Brain microvascular endothelial cell (primary cell): ENCODE measurements at regions not wholly inside any gene's neighbourhood (a gene's known extent, or its start where the extent isn't known, plus 50 kb on each side); places are given as distances from the start of the nearest gene placed in this dataset.
"Not testable (repeated sequence)": the region's sequence is repeated elsewhere in the genome, so short reads cannot be mapped to it uniquely, and the experiment has no call there.

Source experiments
- DNase-seq: peaks from one replicate; pipeline ENCODE4 v3.0.0-alpha.2; 2020
- H3K27ac ChIP-seq: fragments of 250-450 bp; sonication (Bioruptor Pico); 2 replicates; pipeline ENCODE4 v1.5.1; 2020; ENCODE audit warnings: mild to moderate bottlenecking, moderate library complexity
- H3K27me3 ChIP-seq: fragments of 250-450 bp; sonication (Bioruptor Pico); replicated peaks from 2 replicates; pipeline ENCODE4 v1.5.1; 2020; ENCODE audit warnings: mild to moderate bottlenecking
- H3K36me3 ChIP-seq: fragments of 250-450 bp; sonication (Bioruptor Pico); replicated peaks from 2 replicates; pipeline ENCODE4 v1.5.1; 2020; ENCODE audit warnings: mild to moderate bottlenecking
- H3K4me3 ChIP-seq: 2 replicates; pipeline ENCODE4 v1.5.1; 2011; ENCODE audit warnings: low read depth, mild to moderate bottlenecking, control low read depth, low read length, moderate library complexity
- in situ Hi-C: cut with HindIII; loops from 2 replicates; pipeline ENCODE4 v1.10.0; 2017; ENCODE audit warnings: low sequenced_read_pairs, low pct_ligation_motif_present
- TF ChIP-seq, protein P1 (sequence below): IDR thresholded peaks from 2 replicates; pipeline ENCODE4 v1.5.1; 2011; ENCODE audit warnings: low read depth, mild to moderate bottlenecking, moderate library complexity, low read length, control low read depth, inconsistent platforms; ENCODE audit errors: missing control alignments

DNA sequence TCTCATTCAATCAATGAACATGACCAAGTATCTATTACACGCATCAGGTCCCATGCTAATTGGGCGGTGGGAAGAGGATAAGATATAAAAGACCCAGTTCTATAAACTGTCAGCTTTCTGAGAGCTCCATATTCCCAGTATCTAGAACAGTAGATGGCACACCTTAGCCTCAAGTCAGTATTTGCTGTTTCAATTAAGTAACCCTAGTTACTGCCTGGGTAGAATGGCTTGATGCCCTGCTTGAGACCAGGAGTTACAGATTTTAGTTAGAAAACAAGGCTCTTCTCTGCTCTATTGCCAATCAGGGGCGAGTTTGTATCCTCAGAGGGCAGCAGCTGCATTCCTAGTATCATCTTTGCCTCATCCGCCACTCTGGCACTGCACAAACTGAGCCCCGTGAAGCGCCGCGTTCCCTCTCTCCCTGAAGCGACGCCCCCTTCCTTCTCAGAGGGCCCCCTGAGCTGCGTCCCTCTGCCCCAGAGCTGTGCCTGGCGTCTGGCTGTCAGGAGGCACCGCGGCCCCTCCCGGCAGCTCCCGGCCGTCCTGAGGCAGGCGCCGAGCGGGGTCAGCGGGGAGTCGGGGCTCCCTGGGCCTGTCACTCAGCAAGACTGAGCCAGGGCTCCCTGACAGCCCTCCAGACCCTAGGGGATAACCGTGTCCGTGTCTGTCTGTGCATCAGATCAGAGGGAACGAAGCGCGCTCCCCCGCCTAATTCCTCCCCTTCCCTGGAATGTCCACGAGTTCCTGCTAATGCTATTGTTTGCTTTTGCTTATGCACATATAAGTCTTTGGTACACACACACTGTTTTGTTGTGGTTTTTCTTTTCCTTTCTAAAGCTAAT lies 212.4 kb upstream of the TTC29 start:
- H3K36me3 ChIP-seq, result no peaks in the 10 kb centered on the region
- DNase-seq, result peak; percentile 61
- TF ChIP-seq, protein P1, sequence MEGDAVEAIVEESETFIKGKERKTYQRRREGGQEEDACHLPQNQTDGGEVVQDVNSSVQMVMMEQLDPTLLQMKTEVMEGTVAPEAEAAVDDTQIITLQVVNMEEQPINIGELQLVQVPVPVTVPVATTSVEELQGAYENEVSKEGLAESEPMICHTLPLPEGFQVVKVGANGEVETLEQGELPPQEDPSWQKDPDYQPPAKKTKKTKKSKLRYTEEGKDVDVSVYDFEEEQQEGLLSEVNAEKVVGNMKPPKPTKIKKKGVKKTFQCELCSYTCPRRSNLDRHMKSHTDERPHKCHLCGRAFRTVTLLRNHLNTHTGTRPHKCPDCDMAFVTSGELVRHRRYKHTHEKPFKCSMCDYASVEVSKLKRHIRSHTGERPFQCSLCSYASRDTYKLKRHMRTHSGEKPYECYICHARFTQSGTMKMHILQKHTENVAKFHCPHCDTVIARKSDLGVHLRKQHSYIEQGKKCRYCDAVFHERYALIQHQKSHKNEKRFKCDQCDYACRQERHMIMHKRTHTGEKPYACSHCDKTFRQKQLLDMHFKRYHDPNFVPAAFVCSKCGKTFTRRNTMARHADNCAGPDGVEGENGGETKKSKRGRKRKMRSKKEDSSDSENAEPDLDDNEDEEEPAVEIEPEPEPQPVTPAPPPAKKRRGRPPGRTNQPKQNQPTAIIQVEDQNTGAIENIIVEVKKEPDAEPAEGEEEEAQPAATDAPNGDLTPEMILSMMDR, result no peak
- H3K27ac ChIP-seq, result peak overlapping the region; percentile 65
- H3K27me3 ChIP-seq, result no peaks in the 10 kb centered on the region
- peak overlapping the region; percentile 62 for H3K4me3 ChIP-seq
- in situ Hi-C loops, result no loop called here

DNA sequence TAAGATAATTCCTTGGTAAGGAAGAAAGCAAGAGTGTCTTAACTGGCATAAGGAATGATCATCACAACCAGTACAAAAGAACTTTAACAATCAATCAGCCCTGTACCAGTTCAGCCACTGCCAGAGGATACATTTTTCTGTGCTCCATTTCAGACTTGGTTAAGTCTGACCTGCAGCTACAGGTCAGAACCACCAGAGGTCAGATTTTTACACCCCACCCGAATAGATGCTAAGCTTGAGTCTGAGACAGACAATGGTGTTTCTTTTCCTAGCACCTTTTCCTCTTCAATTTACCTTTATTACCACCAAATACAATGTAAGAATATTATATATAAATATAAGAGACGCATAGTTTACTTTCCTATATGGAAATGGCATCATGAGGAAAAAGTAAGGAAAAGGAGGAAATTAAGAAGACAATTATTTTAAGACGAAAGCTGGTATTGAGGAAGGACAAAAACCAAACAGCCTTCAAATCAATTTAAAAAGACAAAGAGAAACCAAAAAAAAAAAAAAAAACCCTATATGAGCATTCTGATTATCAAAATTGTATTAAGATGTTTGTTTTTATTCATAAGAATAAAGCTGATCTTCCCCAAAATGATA lies 215.3 kb upstream of the TTC29 start:
- H3K36me3 ChIP-seq, result no peaks in the 10 kb centered on the region
- peak overlapping the region; percentile 30 for H3K27ac ChIP-seq
- no peaks in the 10 kb centered on the region for H3K27me3 ChIP-seq
- TF ChIP-seq, protein P1, result peak; percentile 87
- no peak overlapping the region for H3K4me3 ChIP-seq
- DNase-seq, result peak; percentile 73
- in situ Hi-C loops, result no loop called here

DNA sequence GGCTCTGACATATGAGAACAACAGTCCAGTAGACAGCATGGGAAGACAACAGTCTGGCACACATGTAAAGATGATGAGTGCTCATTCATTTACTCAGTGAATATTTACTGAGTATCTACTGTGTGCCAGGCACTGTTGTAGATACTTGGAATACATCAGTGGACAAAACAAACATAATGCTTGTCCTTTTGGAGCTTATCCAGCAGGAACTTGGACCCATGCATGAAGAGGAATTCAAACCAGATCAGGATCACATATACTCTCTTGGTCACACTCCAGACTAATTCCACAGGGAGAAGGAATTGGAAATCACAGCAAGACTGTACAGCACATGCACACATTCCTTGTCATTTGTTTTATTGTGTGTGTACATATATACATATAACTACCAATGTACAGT lies 217.6 kb upstream of the TTC29 start:
- in situ Hi-C loops, result no loop called here
- TF ChIP-seq, protein P1, result no peak

DNA sequence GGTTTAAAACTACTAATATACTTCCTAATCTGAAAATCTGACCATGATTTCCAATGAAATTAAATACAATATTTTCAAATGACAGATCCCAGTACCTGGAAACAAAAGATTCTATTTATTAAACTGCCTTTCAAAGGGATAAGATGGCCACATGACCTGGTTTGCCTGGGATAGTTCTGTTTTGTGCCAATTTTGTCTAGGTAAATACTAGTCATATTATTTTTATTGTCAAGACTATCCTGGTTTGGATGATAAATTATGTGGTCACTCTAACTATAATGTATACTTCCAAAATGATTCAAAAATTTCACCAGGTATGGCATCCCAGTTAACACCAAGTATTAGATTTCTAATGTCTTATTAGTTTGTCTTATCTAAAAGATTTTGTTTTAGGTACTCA lies 222.5 kb upstream of the TTC29 start:
- H3K4me3 ChIP-seq, result not testable (repeated sequence)

More for the DNA sequence above, 217.6 kb upstream of the TTC29 start:
- H3K4me3 ChIP-seq, result no peak overlapping the region
- no peak for DNase-seq
- H3K36me3 ChIP-seq, result no peaks in the 10 kb centered on the region
- no peaks in the 10 kb centered on the region for H3K27me3 ChIP-seq
- H3K27ac ChIP-seq, result no peak overlapping the region

DNA sequence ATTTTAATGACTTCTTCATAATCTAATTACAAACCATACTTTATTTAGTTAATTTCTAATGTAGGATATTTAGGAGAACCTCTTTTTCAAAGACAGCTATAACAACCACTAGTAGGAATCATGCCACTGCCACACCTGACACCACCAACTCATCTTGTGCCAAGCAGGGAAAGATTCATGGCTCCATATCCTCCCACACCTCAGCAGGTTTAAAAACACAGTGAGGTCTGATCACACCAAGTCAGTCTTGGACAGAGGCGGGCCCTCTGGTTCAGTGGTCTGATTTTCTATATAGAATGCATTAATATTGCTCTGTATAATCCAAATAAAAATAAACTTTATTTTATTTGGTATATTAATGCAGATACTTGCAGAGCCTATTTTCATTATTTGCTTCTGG lies 227.7 kb upstream of the TTC29 start:
- Histone ChIP-seq H3K27me3 (no peaks in the 10 kb centered on the region), H3K36me3 (no peaks in the 10 kb centered on the region), H3K4me3 (no peak overlapping the region), H3K27ac (no peak overlapping the region)
- DNase-seq, result no peak
- in situ Hi-C loops, result no loop called here
- TF ChIP-seq, protein P1, result no peak

More for the DNA sequence above, 222.5 kb upstream of the TTC29 start:
- DNase-seq, H3K27ac ChIP-seq, H3K27me3 ChIP-seq, in situ Hi-C loops, H3K36me3 ChIP-seq: not testable (repeated sequence)

DNA sequence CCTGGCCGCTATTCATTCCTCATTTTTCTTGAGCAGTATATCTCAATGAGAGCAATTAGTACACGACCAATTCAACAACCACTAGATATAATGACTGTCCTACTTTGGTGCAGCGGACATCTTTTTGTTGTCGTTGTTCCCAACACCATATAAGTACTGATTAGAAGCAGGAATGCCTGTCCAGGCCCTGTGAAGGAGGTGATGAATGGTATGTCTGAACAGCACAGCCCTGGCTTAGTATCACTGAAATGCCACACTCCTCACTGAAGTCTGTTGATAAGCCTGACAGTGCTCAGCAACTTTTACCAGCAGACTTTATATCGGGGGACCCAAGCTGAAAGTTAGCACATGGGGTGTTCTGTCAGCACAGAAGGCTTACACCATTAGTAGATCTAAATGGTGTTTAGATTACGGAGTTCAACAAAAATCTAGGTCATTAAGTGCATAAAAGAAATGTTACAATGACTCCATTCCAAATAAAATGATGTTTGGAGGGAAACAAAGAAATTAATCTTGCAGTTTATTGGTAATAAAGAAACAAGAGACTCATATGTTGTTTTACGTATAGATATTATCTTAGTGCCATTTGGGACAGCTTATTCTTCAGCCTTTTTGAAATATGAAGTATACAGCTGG lies 228.3 kb upstream of the TTC29 start:
- Histone ChIP-seq H3K27me3 (no peaks in the 10 kb centered on the region), H3K27ac (no peak overlapping the region), H3K36me3 (no peaks in the 10 kb centered on the region), H3K4me3 (no peak overlapping the region)
- DNase-seq, result no peak
- TF ChIP-seq, protein P1, result no peak
- in situ Hi-C loops, result no loop called here
